Lower leg skin (tissue), 4 donors: ENCODE measurements at regions not wholly inside any gene's neighbourhood (a gene's known extent, or its start where the extent isn't known, plus 50 kb on each side); places are given as distances from the start of the nearest gene placed in this dataset.

Experiments used
- DNase-seq, 2 donors: peaks; one replicate each; pipeline ENCODE4 v3.0.0-alpha.2; 2019; ENCODE audit warnings: low spot score in 2 of 2
- H3K4me3 ChIP-seq: fragments of 200-600 bp; sonication (generic); 2 replicates; pipeline ENCODE4 v1.5.1; 2017; ENCODE audit warnings: mild to moderate bottlenecking, low read depth; ENCODE audit not compliant: poor library complexity, severe bottlenecking
- POLR2A ChIP-seq, 2 donors: fragments of 450-650 bp; IDR thresholded peaks; one replicate each; pipeline ENCODE4 v1.6.1; 2016 to 2017; ENCODE audit warnings: antibody characterized with exemption in 2 of 2, mild to moderate bottlenecking in 1 of 2, moderate library complexity in 1 of 2
- WGBS, 2 donors: methylation state at CpG; one replicate each; pipeline ENCODE4 v1.1.5; 2018; 5-methylcytosine and 5-hydroxymethylcytosine counted together
- intact Hi-C: fragments of 100-400 bp; cut with DNase I; formaldehyde crosslinking; loops from one replicate; pipeline ENCODE4 v1.15.0; 2023; ENCODE audit warnings: low total_unique reads
- TF ChIP-seq, protein P1 (sequence below), 3 donors: fragments of 450-650 bp; IDR thresholded peaks; one replicate each; pipeline ENCODE4 v1.5.1; 2016; ENCODE audit warnings: antibody characterized with exemption in 3 of 3, mild to moderate bottlenecking in 3 of 3, moderate library complexity in 2 of 3

DNA sequence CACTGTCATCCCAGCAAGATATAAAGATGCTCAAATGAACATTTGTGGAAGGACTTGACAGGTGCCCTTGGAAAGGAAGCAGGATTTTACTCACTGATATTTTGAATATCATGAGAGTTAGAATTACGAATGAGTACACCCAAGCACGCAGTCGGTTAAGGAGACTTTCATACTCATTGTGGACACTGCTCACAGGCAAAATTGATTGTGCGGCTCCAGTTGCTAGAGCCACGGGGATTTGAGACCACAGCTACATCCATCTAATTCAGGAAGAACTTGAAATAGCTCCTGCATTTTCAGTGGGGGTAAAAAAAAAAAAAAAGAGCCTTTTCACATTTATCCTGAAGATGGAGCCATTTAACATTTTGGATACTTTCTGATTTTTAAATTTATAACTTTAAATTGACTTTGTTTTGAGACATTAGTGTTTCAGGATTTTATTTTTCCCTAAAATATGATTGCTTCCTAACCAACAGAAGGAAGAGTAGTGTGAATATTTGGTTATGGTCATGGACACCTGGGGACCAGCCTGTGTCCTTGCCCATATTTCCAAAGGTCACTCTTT is 1080.1 kb upstream of the EEF2KMT start:
- H3K4me3 ChIP-seq, result no peak overlapping the region
- DNase-seq, result no peak
- WGBS, 2 donors, result 80 to 87% methylated on average over 5 of the region's 5 CpGs
- TF ChIP-seq, protein P1, sequence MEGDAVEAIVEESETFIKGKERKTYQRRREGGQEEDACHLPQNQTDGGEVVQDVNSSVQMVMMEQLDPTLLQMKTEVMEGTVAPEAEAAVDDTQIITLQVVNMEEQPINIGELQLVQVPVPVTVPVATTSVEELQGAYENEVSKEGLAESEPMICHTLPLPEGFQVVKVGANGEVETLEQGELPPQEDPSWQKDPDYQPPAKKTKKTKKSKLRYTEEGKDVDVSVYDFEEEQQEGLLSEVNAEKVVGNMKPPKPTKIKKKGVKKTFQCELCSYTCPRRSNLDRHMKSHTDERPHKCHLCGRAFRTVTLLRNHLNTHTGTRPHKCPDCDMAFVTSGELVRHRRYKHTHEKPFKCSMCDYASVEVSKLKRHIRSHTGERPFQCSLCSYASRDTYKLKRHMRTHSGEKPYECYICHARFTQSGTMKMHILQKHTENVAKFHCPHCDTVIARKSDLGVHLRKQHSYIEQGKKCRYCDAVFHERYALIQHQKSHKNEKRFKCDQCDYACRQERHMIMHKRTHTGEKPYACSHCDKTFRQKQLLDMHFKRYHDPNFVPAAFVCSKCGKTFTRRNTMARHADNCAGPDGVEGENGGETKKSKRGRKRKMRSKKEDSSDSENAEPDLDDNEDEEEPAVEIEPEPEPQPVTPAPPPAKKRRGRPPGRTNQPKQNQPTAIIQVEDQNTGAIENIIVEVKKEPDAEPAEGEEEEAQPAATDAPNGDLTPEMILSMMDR (IDR thresholded peaks at IDR 0.05), result no peak
- no peak for TF ChIP-seq POLR2A (IDR thresholded peaks at IDR 0.05)
- intact Hi-C loops, result no loop called here

DNA sequence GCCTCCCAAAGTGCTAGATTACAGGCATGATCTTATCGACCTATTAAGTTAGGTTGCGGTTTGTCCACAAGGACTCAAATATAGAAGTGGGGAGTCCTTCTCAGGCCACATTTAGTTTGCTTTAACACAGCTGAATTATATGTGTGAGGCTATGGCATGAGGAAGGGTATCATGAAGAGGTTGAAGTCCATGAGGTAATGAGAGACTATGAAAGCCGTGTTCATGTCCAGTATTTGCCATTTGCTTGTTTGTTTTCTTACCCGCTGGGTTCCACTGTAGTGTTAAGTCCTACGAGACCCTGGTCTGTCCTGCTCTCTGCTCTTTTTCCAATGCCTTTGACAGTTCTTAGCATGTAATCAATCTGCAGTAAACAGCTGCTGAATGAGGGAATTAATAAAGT is 1072.4 kb upstream of the EEF2KMT start:
- no peak overlapping the region for H3K4me3 ChIP-seq
- WGBS, 2 donors, result 84 to 89% methylated on average over 5 of the region's 5 CpGs
- intact Hi-C loops, result no loop called here
- TF ChIP-seq, protein P1 (IDR thresholded peaks at IDR 0.05), result no peak
- no peak for TF ChIP-seq POLR2A (IDR thresholded peaks at IDR 0.05)
- DNase-seq, result no peak

DNA sequence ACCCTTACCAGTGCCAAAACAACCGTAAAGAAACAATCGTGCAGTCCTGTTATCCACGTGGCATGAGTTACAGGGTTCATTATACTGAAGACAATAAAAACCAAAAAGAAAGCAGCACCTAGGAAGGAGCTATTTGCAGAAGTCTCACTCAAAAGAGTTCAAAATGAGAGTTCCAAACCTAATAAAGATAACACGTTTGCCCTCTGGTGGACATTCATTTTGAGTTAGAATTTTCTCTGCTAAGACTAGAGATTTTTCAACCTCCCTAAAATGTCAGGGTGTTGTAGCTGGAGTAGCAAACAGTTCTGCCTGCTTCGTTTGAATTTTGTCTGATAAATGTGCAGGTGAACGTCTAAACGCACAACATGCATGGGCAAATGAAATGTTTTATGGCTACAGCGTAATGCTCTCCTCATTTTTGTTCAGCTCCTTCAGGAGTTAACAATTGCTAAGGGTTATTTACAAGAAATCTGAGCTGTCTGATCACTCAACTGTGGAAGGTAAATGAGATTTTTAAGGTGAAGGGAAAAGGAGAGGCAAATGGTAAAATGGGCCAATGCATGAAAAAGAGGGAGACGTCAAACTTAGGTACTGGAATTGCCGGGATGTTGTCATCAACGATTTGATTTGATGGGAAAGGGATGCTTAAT is 1067.9 kb upstream of the EEF2KMT start:
- H3K4me3 ChIP-seq, result no peak overlapping the region
- no peak for TF ChIP-seq POLR2A (IDR thresholded peaks at IDR 0.05)
- TF ChIP-seq, protein P1 (IDR thresholded peaks at IDR 0.05), result no peak
- intact Hi-C loops, result no loop called here
- no peak for DNase-seq
- 52 to 53% methylated on average over 11 of the region's 11 CpGs for WGBS, 2 donors

DNA sequence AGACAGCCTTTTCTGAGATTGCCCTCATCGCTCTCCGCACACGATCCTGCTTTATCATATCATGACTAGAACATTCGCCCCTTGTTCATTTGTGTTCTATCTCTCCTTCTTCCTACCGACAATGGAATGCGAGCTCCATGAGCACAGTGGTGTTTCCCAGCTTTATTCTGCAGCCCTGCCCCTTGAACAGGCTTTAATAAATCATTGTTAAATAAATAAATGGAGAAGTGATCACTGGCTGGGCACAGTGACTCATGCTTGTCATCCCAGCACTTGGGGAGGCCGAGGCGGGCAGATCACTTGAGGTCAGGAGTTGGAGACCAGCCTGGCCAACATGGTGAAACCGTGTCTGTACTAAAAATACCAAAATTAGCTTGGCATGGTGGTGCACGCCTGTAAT is 1063.3 kb upstream of the EEF2KMT start:
- DNase-seq, result no peak

DNA sequence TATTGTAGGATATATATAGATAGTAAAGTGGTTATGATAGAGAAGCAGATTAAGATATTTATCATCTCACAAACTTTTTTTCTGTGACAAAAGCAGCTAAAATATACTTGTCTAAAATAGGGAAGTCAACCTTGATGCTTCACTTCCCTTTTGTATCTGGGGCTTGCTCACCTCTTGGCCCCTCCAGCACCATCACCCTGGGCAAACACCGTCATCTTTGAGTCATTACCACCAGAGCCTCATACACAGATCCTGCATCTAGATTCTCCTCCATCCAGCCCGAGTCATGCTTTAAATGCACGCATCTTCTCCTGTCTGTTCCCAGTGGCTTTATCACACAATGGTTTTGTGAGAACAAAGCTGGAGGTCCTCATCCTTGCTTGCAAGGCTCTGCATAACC is 1062.7 kb upstream of the EEF2KMT start:
- intact Hi-C loops, result no loop called here
- no peak for DNase-seq
- WGBS, 2 donors, result 81 to 91% methylated on average over 3 of the region's 3 CpGs
- H3K4me3 ChIP-seq, result no peak overlapping the region
- TF ChIP-seq, protein P1 (IDR thresholded peaks at IDR 0.05), result no peak
- no peak for TF ChIP-seq POLR2A (IDR thresholded peaks at IDR 0.05)

More for the DNA sequence above, 1063.3 kb upstream of the EEF2KMT start:
- TF ChIP-seq, protein P1 (IDR thresholded peaks at IDR 0.05), result no peak
- TF ChIP-seq POLR2A (IDR thresholded peaks at IDR 0.05), result no peak
- H3K4me3 ChIP-seq, result no peak overlapping the region
- WGBS, 2 donors, result 84 to 92% methylated on average over 10 of the region's 10 CpGs
- intact Hi-C loops, result no loop called here

DNA sequence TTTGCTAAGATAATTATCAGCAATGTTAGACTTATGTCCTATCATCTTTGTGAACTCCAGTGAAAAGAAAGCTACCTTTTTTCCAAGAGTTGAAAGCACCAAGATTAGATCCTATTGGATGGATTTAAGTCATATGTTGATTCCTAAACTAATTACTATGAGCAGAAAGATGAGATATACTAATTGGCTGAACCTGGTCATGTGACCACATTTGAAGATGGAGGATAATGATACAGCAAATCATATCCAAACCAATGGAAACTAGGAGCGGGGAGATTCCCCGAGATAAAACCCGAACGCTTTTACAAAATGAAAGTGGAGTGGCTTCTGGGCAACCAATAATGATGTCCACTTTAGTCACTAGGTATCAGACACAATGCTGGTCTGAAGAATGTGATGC is 1060.2 kb upstream of the EEF2KMT start:
- no peak for DNase-seq
- 92 to 95% methylated on average over 4 of the region's 4 CpGs for WGBS, 2 donors
- TF ChIP-seq, protein P1 (IDR thresholded peaks at IDR 0.05), result no peak
- TF ChIP-seq POLR2A (IDR thresholded peaks at IDR 0.05), result no peak

More for the DNA sequence above, 1060.2 kb upstream of the EEF2KMT start:
- intact Hi-C loops, result no loop called here
- H3K4me3 ChIP-seq, result no peak overlapping the region
